ENCODE measurements at regions not wholly inside any gene's neighbourhood (a gene's known extent, or its start where the extent isn't known, plus 50 kb on each side); places are given as distances from the start of the nearest gene placed in this dataset.
A peak's percentile ranks its signal among the peaks of the same experiment; 100 is the strongest.

GRCh38 chr13:90918536-90918935 lies 429.0 kb upstream of the MIR17HG start:
- no peak for TF ChIP-seq CTCF (conservative IDR thresholded peaks at IDR 0.05)
- Mint-ChIP-seq H3K9me3 (no peaks in the 10 kb centered on the region), H3K4me3 (no peak overlapping the region), H3K36me3 (ENCODE audit: low read depth) (no peaks in the 10 kb centered on the region), H3K27me3 (ENCODE audit: low read depth) (no peaks in the 10 kb centered on the region), H3K4me1 (peaks cover 4% of the 10 kb centered on the region), H3K27ac (ENCODE audit: unreplicated experiment) (no peak overlapping the region)
- no peak for DNase-seq (ENCODE audit: low read depth, low spot score)

GRCh38 chr13:90919153-90919552 lies 428.3 kb upstream of the MIR17HG start:
- Mint-ChIP-seq H3K9me3 (no peaks in the 10 kb centered on the region), H3K27ac (ENCODE audit: unreplicated experiment) (peak overlapping the region; percentile 40), H3K36me3 (ENCODE audit: low read depth) (no peaks in the 10 kb centered on the region), H3K4me1 (peaks cover 4% of the 10 kb centered on the region), H3K4me3 (no peak overlapping the region), H3K27me3 (ENCODE audit: low read depth) (no peaks in the 10 kb centered on the region)
- no peak for TF ChIP-seq CTCF (conservative IDR thresholded peaks at IDR 0.05)
- DNase-seq (ENCODE audit: low read depth, low spot score) = no peak

- Mint-ChIP-seq H3K4me3 (no peak overlapping the region), H3K36me3 (ENCODE audit: low read depth) (no peaks in the 10 kb centered on the region), H3K27me3 (ENCODE audit: low read depth) (no peaks in the 10 kb centered on the region), H3K9me3 (no peaks in the 10 kb centered on the region), H3K4me1 (no peaks in the 10 kb centered on the region), H3K27ac (ENCODE audit: unreplicated experiment) (no peak overlapping the region)
- no peak for TF ChIP-seq CTCF (conservative IDR thresholded peaks at IDR 0.05)
- no peak for DNase-seq (ENCODE audit: low read depth, low spot score)
These were observed 421.0 kb upstream of the MIR17HG start for GRCh38 chr13:90926459-90926858.

- no peaks in the 10 kb centered on the region for H3K27me3 Mint-ChIP-seq (ENCODE audit: low read depth)
- H3K36me3 Mint-ChIP-seq (ENCODE audit: low read depth) = no peaks in the 10 kb centered on the region
- TF ChIP-seq CTCF (conservative IDR thresholded peaks at IDR 0.05) = no peak
- H3K4me3 Mint-ChIP-seq = no peak overlapping the region
- H3K9me3 Mint-ChIP-seq = no peaks in the 10 kb centered on the region
- DNase-seq (ENCODE audit: low read depth, low spot score) = no peak
- H3K27ac Mint-ChIP-seq (ENCODE audit: unreplicated experiment) = no peak overlapping the region
- H3K4me1 Mint-ChIP-seq = no peaks in the 10 kb centered on the region
These were observed 419.4 kb upstream of the MIR17HG start for GRCh38 chr13:90928109-90928508.

- Mint-ChIP-seq H3K9me3 (no peaks in the 10 kb centered on the region), H3K4me3 (no peak overlapping the region), H3K4me1 (no peaks in the 10 kb centered on the region), H3K27me3 (ENCODE audit: low read depth) (no peaks in the 10 kb centered on the region), H3K36me3 (ENCODE audit: low read depth) (no peaks in the 10 kb centered on the region), H3K27ac (ENCODE audit: unreplicated experiment) (no peak overlapping the region)
- no peak for TF ChIP-seq CTCF (conservative IDR thresholded peaks at IDR 0.05)
- no peak for DNase-seq (ENCODE audit: low read depth, low spot score)
These were observed 414.2 kb upstream of the MIR17HG start for GRCh38 chr13:90933097-90933826.
